Endothelial cell of umbilical vein (primary cell): ENCODE measurements at regions not wholly inside any gene's neighbourhood (a gene's known extent, or its start where the extent isn't known, plus 50 kb on each side); places are given as distances from the start of the nearest gene placed in this dataset.

Experiments
- BruUV-seq: library from RNA; stranded (reverse); fragments of 400-500 nt; replicated peaks from 2 replicates; lab custom pipeline; 2021; lab: Mats Ljungman, UMichigan
- CTCF ChIA-PET: fragments of 300-600, 350-600 bp; sonication (Branson Sonifier 250); formaldehyde crosslinking; loops from one replicate; lab custom pipeline; 2021; ENCODE audit warnings: antibody characterized with exemption, inconsistent platforms; lab: Charles Lee
- POLR2A ChIA-PET: fragments of 300-600, 350-600 bp; sonication (Branson Sonifier 250); formaldehyde crosslinking; loops from one replicate; lab custom pipeline; 2021; ENCODE audit warnings: antibody characterized with exemption, inconsistent platforms; lab: Charles Lee
- DNase-seq: peaks from one replicate; pipeline ENCODE4 v3.0.0-alpha.2; 2011; ENCODE audit warnings: low read depth, low spot score
- FAIRE-seq: peaks from 2 replicates; lab custom pipeline; 2011; peaks lifted over from hg19 to GRCh38; lab: Jason Lieb, UNC
- H2AFZ ChIP-seq: 2 replicates; pipeline ENCODE4 v1.6.0; 2012; ENCODE audit warnings: low read depth, low read length, control low read depth, inconsistent platforms
- H3K27ac ChIP-seq: 2 replicates; pipeline ENCODE4 v1.5.1; 2011; ENCODE audit warnings: low read depth, mild to moderate bottlenecking, control low read depth, low read length, moderate library complexity; ENCODE audit not compliant: insufficient read depth
- H3K27me3 ChIP-seq, 2 experiments: 2 replicates each; pipeline versions ENCODE4 v1.6.0 to v1.6.1; 2011; ENCODE audit warnings: low read length in 2 of 2, mixed read lengths in 1 of 2; ENCODE audit not compliant: control insufficient read depth in 2 of 2, insufficient read depth in 2 of 2
- H3K36me3 ChIP-seq, 2 experiments: 2 replicates in 1 of 2; 3 replicates in 1 of 2; pipeline ENCODE4 v1.5.1; 2011; ENCODE audit warnings: low read length in 2 of 2, mild to moderate bottlenecking in 1 of 2, moderate library complexity in 1 of 2; ENCODE audit not compliant: control insufficient read depth in 2 of 2, insufficient read depth in 2 of 2; ENCODE audit errors: extremely low read depth in 1 of 2
- H3K4me1 ChIP-seq: 3 replicates; pipeline ENCODE4 v1.5.1; 2011; ENCODE audit warnings: mild to moderate bottlenecking, low read length; ENCODE audit not compliant: control insufficient read depth, insufficient read depth; ENCODE audit errors: extremely low read depth
- H3K4me2 ChIP-seq: 2 replicates; pipeline ENCODE4 v1.6.1; 2011; ENCODE audit warnings: low read length, control low read depth, mixed read lengths; ENCODE audit not compliant: insufficient read depth
- H3K4me3 ChIP-seq, 3 experiments: fragments of 200-600 bp in 1 of 3; sonication (generic), shearing (Covaris generic) in 1 of 3; replicated peaks in 1 of 3; 2 replicates each; pipeline ENCODE4 v1.5.1; 2011 to 2016; ENCODE audit warnings: control low read depth in 3 of 3, low read length in 3 of 3, mild to moderate bottlenecking in 2 of 3, inconsistent platforms in 1 of 3, low read depth in 1 of 3, moderate library complexity in 1 of 3; ENCODE audit not compliant: insufficient read depth in 1 of 3
- H3K79me2 ChIP-seq: 2 replicates; pipeline ENCODE4 v1.6.0; 2012; ENCODE audit warnings: low read length, inconsistent platforms; ENCODE audit not compliant: control insufficient read depth, insufficient read depth
- H3K9ac ChIP-seq: replicated peaks from 2 replicates; pipeline ENCODE3; 2011; ENCODE audit warnings: low read length, control low read depth; ENCODE audit not compliant: insufficient read depth; ENCODE audit errors: extremely low read depth
- H3K9me1 ChIP-seq: replicated peaks from 3 replicates; pipeline ENCODE4 v1.6.0; 2011; ENCODE audit warnings: mild to moderate bottlenecking, low read length; ENCODE audit not compliant: control insufficient read depth, insufficient read depth; ENCODE audit errors: extremely low read depth
- H3K9me3 ChIP-seq: replicated peaks from 2 replicates; pipeline ENCODE4 v1.5.1; 2012; ENCODE audit warnings: low read length, inconsistent platforms; ENCODE audit not compliant: control insufficient read depth, insufficient read depth
- H4K20me1 ChIP-seq: replicated peaks from 2 replicates; pipeline ENCODE3; 2011; ENCODE audit warnings: mild to moderate bottlenecking, low read length; ENCODE audit not compliant: control insufficient read depth, insufficient read depth; ENCODE audit errors: extremely low read depth
- EZH2 ChIP-seq: IDR thresholded peaks from 2 replicates; pipeline ENCODE4 v1.6.1; 2012; ENCODE audit warnings: borderline replicate concordance, low read depth, mild to moderate bottlenecking, moderate library complexity, low read length, inconsistent platforms; ENCODE audit not compliant: severe bottlenecking
- FOS ChIP-seq: IDR thresholded peaks from 2 replicates; pipeline ENCODE4 v1.6.1; 2011; ENCODE audit warnings: mild to moderate bottlenecking, low read length, moderate library complexity, borderline replicate concordance; ENCODE audit not compliant: insufficient read depth
- GATA2 ChIP-seq: IDR thresholded peaks from 2 replicates; pipeline ENCODE4 v1.7.0; 2011; ENCODE audit warnings: low read depth, mild to moderate bottlenecking, moderate library complexity, mixed read lengths, low read length; ENCODE audit not compliant: insufficient read length, insufficient read depth
- JUN ChIP-seq: IDR thresholded peaks from 2 replicates; pipeline ENCODE4 v1.6.1; 2011; ENCODE audit warnings: borderline replicate concordance, low read depth; ENCODE audit not compliant: insufficient read length, insufficient read depth
- MYC ChIP-seq: IDR thresholded peaks from one replicate; pipeline ENCODE4 v1.6.1; 2011; ENCODE audit warnings: mild to moderate bottlenecking, low read depth, low read length
- POLR2A ChIP-seq: IDR thresholded peaks from 2 replicates; pipeline ENCODE4 v1.6.1; 2012; ENCODE audit warnings: low read depth, mild to moderate bottlenecking, control low read depth, low read length
- POLR2AphosphoS5 ChIP-seq: IDR thresholded peaks from 2 replicates; pipeline ENCODE4 v1.6.1; 2012; ENCODE audit warnings: low read depth, mild to moderate bottlenecking, control low read depth, low read length, moderate library complexity; ENCODE audit not compliant: insufficient read depth
- dilution Hi-C: fragments of 300-500 bp; cut with MboI; formaldehyde crosslinking; loops from one replicate; pipeline ENCODE4 v1.15.0; 2019; ENCODE audit warnings: low sequenced_read_pairs; ENCODE audit not compliant: extremely low pct_ligation_motif_present
- intact Hi-C: fragments of 100-400 bp; cut with micrococcal nuclease; formaldehyde crosslinking; loops from one replicate; pipeline ENCODE4 v1.10.0; 2022
- TF ChIP-seq, protein P1 (sequence below), 2 donors: IDR thresholded peaks; 1 replicate in 1 of 2; 2 replicates in 1 of 2; pipeline ENCODE4 v1.5.1; 2011; ENCODE audit warnings: low read length in 2 of 2, mild to moderate bottlenecking in 2 of 2, moderate library complexity in 2 of 2, control low read depth in 1 of 2, inconsistent platforms in 1 of 2, low read depth in 1 of 2; ENCODE audit not compliant: insufficient read depth in 1 of 2; ENCODE audit errors: extremely low read depth in 1 of 2
- TF ChIP-seq, protein P2 (sequence below): IDR thresholded peaks from 2 replicates; pipeline ENCODE4 v1.6.1; 2011; ENCODE audit not compliant: insufficient read depth, insufficient read length

DNA sequence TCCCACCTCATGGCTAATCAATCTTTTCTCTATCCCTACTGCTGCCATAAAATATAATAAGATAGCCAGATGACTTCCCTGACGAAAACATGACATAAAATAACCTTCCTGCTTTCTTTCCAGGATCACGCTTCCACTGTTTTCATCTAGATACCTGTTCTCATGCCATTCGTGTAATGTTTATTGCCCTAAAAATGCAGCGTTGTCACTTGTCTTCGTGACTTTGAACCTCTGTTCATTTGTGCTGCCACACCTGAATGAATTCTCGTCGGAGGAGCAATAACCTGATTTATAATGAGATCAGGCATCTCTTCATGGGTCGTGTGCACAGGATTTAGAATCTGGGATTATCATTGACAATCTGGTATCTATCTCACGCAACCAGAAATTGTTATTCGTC is 1401.9 kb downstream of the CDH11 start:
- H2AFZ ChIP-seq: no peak overlapping the region
- no peak overlapping the region for H3K27ac ChIP-seq
- dilution Hi-C loops: no loop called here
- TF ChIP-seq EZH2 (no peak), GATA2 (no peak), FOS (no peak)
- TF ChIP-seq, protein P1, sequence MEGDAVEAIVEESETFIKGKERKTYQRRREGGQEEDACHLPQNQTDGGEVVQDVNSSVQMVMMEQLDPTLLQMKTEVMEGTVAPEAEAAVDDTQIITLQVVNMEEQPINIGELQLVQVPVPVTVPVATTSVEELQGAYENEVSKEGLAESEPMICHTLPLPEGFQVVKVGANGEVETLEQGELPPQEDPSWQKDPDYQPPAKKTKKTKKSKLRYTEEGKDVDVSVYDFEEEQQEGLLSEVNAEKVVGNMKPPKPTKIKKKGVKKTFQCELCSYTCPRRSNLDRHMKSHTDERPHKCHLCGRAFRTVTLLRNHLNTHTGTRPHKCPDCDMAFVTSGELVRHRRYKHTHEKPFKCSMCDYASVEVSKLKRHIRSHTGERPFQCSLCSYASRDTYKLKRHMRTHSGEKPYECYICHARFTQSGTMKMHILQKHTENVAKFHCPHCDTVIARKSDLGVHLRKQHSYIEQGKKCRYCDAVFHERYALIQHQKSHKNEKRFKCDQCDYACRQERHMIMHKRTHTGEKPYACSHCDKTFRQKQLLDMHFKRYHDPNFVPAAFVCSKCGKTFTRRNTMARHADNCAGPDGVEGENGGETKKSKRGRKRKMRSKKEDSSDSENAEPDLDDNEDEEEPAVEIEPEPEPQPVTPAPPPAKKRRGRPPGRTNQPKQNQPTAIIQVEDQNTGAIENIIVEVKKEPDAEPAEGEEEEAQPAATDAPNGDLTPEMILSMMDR (IDR thresholded peaks at IDR 0.05; ENCODE audit: extremely low read depth in 1 of 2, insufficient read depth in 1 of 2, low read depth in 1 of 2, low read length in 2 of 2): no peak
- H3K4me3 ChIP-seq: no peak overlapping the region
- H4K20me1 ChIP-seq: no peaks in the 10 kb centered on the region
- DNase-seq (no peak), FAIRE-seq (no peak)
- H3K79me2 ChIP-seq: no peaks in the 10 kb centered on the region
- H3K4me1 ChIP-seq: no peaks in the 10 kb centered on the region
- no peaks in the 10 kb centered on the region for H3K9me1 ChIP-seq
- no peak overlapping the region for H3K9ac ChIP-seq
- H3K4me2 ChIP-seq: no peak overlapping the region
- CTCF ChIA-PET: no interaction called here
- BruUV-seq: no TSS peak
- no peaks in the 10 kb centered on the region for H3K27me3 ChIP-seq
- POLR2A ChIA-PET: no interaction called here
- intact Hi-C loops: no loop called here
- H3K36me3 ChIP-seq: no peaks in the 10 kb centered on the region
- no peaks in the 10 kb centered on the region for H3K9me3 ChIP-seq

DNA sequence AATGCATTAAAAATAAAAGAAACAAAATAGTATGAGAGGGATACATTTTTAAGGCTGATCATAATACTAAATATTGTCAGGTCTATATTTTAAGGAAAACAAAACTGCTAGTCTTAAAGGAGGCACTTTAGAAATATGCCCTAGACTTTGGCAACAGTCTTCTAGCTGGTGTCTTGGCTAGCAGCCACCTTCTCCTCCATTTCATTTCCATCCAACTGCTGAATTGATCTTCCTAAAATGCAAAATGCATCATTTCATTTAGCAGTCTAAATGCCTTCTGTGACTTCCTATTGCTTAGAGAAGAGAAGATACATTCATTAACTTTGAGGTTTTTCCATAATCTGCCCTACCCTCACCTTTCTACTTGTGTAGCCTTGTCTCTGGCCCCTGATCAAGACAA is 1404.1 kb downstream of the CDH11 start:
- H2AFZ ChIP-seq: no peak overlapping the region
- dilution Hi-C loops (no loop called here), intact Hi-C loops (no loop called here)
- H3K4me1 ChIP-seq: no peaks in the 10 kb centered on the region
- H3K79me2 ChIP-seq: no peaks in the 10 kb centered on the region
- FAIRE-seq: no peak
- TF ChIP-seq MYC (no peak), FOS (no peak), JUN (no peak), GATA2 (no peak), EZH2 (no peak), POLR2A (no peak), POLR2AphosphoS5 (no peak)
- TF ChIP-seq, protein P1 (IDR thresholded peaks at IDR 0.05; ENCODE audit: extremely low read depth in 1 of 2, insufficient read depth in 1 of 2, low read depth in 1 of 2, low read length in 2 of 2): no peak
- TF ChIP-seq, protein P2, sequence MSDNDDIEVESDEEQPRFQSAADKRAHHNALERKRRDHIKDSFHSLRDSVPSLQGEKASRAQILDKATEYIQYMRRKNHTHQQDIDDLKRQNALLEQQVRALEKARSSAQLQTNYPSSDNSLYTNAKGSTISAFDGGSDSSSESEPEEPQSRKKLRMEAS: no peak
- POLR2A ChIA-PET: no interaction called here
- no peaks in the 10 kb centered on the region for H3K36me3 ChIP-seq
- H3K27me3 ChIP-seq: no peaks in the 10 kb centered on the region
- CTCF ChIA-PET: interaction anchor here (0.6 kb wide), 1 partner anchor 12 kb away, joined by 3 read pairs; no protein-coding TSS in a partner anchor
- H3K9me1 ChIP-seq: no peaks in the 10 kb centered on the region
- DNase-seq: no peak
- H3K9ac ChIP-seq: no peak overlapping the region
- H3K4me2 ChIP-seq: no peak overlapping the region
- H3K4me3 ChIP-seq: no peak overlapping the region
- H3K9me3 ChIP-seq: no peaks in the 10 kb centered on the region
- H3K27ac ChIP-seq: no peak overlapping the region
- BruUV-seq: no TSS peak
- no peaks in the 10 kb centered on the region for H4K20me1 ChIP-seq
